ENCODE measurements at regions not wholly inside any gene's neighbourhood (a gene's known extent, or its start where the extent isn't known, plus 50 kb on each side); places are given as distances from the start of the nearest gene placed in this dataset.

DNA sequence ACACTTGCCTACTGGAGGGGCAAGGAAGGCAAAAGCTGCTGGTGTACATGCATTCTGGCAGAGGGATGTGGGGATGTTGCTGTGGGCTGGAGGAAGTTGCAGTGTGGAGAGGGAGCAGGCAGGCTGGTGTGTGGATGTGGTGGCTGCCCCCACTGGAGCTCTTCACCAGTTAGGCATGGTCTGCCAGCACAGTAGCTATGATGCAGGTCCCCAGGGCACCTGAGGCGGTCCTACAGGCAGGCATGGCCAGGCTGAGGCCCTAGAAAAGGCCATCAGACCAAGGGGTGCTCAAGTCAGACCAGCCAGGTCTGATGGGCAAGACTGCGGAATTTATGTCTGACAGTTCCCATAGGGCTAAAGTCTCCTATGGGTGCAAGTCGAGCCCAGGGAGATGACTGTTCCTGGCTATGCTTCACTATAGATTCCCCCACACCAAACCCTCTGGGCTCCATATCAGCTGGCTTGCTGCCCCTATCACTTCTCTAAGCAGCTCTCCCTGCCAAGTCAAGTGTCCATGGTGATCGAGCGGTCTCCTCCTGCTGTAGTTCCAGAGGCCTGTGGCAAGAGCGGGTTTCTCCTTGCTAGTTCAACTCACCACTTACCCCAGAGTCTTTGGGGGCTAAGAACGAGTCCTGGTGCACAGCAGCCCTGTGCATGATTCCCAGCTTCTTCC lies 473.1 kb downstream of the TDRD3 start:
- TF ChIP-seq, protein P1, sequence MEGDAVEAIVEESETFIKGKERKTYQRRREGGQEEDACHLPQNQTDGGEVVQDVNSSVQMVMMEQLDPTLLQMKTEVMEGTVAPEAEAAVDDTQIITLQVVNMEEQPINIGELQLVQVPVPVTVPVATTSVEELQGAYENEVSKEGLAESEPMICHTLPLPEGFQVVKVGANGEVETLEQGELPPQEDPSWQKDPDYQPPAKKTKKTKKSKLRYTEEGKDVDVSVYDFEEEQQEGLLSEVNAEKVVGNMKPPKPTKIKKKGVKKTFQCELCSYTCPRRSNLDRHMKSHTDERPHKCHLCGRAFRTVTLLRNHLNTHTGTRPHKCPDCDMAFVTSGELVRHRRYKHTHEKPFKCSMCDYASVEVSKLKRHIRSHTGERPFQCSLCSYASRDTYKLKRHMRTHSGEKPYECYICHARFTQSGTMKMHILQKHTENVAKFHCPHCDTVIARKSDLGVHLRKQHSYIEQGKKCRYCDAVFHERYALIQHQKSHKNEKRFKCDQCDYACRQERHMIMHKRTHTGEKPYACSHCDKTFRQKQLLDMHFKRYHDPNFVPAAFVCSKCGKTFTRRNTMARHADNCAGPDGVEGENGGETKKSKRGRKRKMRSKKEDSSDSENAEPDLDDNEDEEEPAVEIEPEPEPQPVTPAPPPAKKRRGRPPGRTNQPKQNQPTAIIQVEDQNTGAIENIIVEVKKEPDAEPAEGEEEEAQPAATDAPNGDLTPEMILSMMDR (IDR thresholded peaks at IDR 0.05) = no peak
- no peak for TF ChIP-seq POLR2A (IDR thresholded peaks at IDR 0.05)

Measured in esophagus squamous epithelium (tissue), 4 donors.